ENCODE measurements at regions not wholly inside any gene's neighbourhood (a gene's known extent, or its start where the extent isn't known, plus 50 kb on each side); places are given as distances from the start of the nearest gene placed in this dataset.
"Not testable (repeated sequence)": the region's sequence is repeated elsewhere in the genome, so short reads cannot be mapped to it uniquely, and the experiment has no call there.

DNA sequence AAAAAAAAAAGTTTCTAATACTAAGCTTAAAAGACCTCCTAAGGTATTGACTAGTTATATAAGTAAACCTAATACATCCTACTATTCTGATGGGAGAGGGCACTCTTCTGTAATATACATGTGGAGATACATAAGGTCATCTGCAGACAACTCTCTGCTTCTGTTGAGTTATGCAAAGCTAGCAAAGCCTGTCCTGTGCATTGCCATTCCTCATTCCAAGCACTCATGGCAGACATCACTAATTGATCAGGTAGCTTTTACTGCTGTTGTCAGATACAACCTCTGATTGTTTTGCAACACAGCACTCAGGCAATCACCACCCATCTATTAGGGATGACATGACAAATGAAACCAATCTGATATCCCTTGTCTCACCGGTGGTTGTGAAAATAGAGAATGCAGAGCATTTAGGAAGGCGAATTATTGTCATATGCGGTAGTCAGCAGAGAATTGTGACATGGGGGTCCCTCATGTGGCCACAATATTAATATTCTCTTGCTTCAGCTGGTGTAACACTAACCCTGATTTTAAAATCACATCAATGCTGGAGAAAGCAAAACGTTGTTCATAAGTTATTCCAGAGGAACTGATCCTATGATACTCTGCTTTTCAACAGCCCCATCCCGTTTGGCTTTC, 416.5 kb upstream of the GYPC start:
- Histone ChIP-seq H3K9me3 (no peaks in the 10 kb centered on the region), H3K27me3 (no peaks in the 10 kb centered on the region), H3K36me3 (no peaks in the 10 kb centered on the region), H3K4me3 (no peak overlapping the region)
- no peak for DNase-seq

DNA sequence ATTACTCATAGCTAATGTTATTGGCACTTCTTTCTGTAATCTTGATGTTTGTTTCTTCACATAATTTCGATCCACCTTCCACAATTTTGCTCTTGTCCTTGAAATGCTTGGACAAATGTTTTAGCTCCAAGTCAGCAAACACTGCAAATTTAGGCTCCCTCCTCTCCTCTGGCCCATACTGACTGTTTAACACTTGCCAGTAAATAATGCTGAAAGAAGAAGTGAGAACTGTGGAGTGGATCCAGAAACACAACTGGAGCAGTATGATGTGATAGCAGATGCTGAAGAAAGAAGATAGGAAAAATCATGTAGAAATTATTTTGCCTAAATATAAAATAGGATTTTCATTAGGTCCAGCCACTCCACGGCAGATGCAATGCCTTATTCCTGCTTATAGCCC, 415.0 kb upstream of the GYPC start:
- Histone ChIP-seq H3K27me3 (no peaks in the 10 kb centered on the region), H3K36me3 (no peaks in the 10 kb centered on the region), H3K4me3 (no peak overlapping the region), H3K9me3 (no peaks in the 10 kb centered on the region)
- no peak for DNase-seq

DNA sequence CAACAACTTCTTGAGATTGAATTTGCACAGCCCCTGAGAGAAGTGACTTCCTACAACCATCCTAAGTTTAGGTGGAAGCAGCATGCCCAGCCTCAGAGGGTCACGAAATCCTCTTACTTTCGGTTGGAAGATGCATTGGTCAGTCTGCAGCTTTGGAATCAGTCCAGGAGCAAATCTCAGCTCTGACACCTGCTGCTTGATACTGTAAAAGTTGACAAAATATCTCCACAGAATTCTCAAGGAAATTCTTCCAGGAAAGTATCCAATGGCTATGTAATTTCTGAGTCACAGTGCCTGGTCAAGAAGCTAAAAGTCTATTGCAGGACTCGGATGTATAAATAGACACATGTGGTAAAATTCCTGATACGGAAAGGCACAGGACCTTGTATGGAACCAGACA, 414.5 kb upstream of the GYPC start:
- H3K9me3 ChIP-seq, result no peaks in the 10 kb centered on the region
- H3K27me3 ChIP-seq, result no peaks in the 10 kb centered on the region
- H3K4me3 ChIP-seq, result no peak overlapping the region
- no peak for DNase-seq
- no peaks in the 10 kb centered on the region for H3K36me3 ChIP-seq

DNA sequence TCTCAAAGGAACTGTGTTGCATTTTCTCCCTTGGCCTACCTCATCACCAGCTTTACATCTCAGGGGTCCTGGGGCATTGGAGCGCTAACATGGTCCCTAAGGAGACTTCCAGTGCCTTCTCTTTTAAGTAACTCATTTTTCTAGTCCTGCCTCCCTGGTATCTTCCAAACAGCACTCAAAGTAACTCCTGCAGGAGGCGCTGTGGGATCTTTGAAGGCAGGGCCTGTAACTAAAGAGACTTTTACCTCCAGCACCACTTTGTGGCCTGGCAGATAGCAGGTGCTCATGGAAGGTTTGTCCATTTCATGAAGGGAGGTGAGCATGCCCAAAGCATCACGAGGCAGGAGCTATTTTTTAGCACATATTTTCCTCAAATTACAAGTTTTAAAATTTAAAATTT, 411.0 kb upstream of the GYPC start:
- peak; percentile 30 for DNase-seq
- Histone ChIP-seq H3K4me3 (no peak overlapping the region), H3K9me3 (no peaks in the 10 kb centered on the region), H3K36me3 (no peaks in the 10 kb centered on the region), H3K27me3 (no peaks in the 10 kb centered on the region)

DNA sequence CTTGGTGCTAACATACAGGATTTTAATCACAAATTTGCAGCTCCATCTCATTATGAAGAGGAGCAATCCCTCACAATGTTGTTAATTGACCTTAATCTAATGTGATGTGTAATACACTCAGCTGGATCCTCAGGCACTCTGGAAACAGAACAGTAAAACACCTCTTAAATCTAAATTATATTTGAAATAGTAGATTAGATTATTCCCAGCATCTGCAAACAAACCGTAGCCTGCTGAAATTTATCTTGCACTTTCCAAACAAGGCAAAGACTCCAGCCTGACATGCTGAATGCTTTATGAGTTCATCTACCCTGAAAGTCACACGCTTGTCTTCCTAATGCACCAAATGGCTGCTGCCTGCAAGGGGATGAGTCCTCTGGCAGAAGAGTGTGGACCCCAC, 402.3 kb upstream of the GYPC start:
- no peak for DNase-seq
- Histone ChIP-seq H3K9me3 (no peaks in the 10 kb centered on the region), H3K4me3 (no peak overlapping the region), H3K36me3 (no peaks in the 10 kb centered on the region), H3K27me3 (no peaks in the 10 kb centered on the region)

DNA sequence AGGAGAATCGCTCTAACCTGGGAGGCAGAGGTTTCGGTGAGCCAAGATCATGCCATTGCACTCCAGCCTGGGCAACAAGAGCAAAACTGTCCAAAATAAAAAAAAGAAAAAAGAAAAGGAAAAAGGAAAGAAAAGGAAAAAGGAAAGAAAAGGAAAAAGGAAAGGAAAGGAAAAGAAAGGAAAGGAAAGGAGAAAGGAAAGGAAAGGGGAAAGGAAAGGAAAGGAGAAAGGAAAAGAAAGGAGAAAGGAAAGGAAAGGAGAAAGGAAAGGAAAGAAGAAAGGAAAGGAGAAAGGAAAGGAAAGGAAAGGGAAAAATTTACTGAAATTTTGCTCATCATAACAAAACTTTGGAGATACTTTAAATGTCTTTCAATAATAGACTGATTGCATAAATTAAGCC, 391.3 kb upstream of the GYPC start:
- no peaks in the 10 kb centered on the region for H3K9me3 ChIP-seq
- no peaks in the 10 kb centered on the region for H3K27me3 ChIP-seq
- DNase-seq, result no peak
- H3K4me3 ChIP-seq, result no peak overlapping the region
- no peaks in the 10 kb centered on the region for H3K36me3 ChIP-seq

DNA sequence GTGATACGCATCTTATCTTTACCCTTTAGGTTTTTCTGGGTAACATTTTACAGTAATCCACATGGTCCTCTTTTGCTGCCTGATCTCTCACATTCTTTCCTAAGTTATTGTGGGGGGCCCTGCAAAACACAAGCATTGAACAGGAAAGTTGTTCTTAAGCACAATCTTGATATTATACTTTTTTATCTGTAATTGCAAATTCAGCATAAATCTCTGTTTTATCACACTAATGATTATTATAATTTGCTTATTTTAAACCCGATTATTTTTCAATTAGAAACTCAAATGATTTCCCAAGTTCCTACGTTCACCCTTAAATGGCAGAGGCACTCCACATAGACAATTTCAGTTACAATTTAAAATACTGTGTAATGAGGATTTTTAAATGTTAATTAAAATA, 386.0 kb upstream of the GYPC start:
- Histone ChIP-seq H3K36me3 (no peaks in the 10 kb centered on the region), H3K27me3 (no peaks in the 10 kb centered on the region), H3K4me3 (no peak overlapping the region), H3K9me3 (no peaks in the 10 kb centered on the region)
- no peak for DNase-seq

DNA sequence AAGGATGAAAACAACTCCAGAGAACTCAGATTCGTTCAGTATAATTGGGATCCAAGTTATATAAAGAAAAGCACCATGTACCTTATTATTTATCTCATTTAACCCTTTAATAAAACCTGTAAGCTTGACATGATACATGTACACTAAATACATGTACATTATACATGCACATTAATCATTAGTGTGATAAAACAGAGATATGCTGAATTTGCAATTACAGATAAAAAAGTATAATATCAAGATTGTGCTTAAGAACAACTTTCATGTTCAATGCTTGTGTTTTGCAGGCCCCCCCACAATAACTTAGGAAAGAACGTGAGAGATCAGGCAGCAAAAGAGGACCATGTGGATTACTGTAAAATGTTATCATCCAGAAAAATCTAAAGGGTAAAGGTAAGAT, 385.4 kb upstream of the GYPC start:
- Histone ChIP-seq H3K36me3 (no peaks in the 10 kb centered on the region), H3K9me3 (no peaks in the 10 kb centered on the region), H3K27me3 (no peaks in the 10 kb centered on the region), H3K4me3 (no peak overlapping the region)
- DNase-seq, result no peak

DNA sequence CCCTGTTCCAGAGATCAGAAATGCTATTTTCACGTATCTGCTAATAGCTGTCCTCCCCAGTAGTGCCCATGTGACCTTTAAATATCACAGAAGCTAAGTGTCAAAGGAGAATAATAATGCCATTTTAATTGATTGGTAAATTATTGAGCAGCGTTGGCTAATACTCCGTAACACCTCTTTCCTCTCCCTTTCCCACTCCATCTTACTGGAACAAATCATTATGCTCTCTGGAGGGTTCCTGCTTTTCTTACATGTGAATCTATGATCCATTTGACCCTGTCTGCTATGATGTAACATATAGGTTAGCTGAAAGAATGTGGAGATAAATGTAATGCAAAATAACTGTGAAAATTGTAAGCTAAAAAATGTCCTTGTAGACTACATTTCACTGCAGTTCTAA, 383.6 kb upstream of the GYPC start:
- no peak overlapping the region for H3K4me3 ChIP-seq
- H3K36me3 ChIP-seq, result no peaks in the 10 kb centered on the region
- no peak for DNase-seq

DNA sequence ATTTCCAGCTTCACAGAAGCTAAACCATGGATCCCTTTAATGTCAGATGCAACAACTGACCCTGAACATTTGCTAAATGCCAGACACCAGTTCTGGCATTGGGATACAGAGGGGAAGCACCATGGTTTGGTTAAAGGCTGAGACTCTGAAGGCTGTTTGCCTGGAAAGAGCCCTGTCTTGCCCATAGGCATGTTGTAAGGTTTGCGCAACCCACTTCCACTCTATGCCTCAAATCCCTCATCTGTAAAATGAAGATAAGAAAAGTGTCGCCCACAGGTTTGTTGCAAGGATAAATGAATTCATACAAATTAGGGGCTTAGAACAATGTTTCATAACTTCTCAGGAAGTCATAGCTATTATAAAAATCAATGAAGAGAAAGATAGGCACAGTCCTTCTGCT, 380.9 kb upstream of the GYPC start:
- DNase-seq, result no peak
- Histone ChIP-seq H3K9me3 (no peaks in the 10 kb centered on the region), H3K27me3 (no peaks in the 10 kb centered on the region), H3K36me3 (no peaks in the 10 kb centered on the region), H3K4me3 (no peak overlapping the region)

More for the DNA sequence above, 383.6 kb upstream of the GYPC start:
- Histone ChIP-seq H3K27me3 (no peaks in the 10 kb centered on the region), H3K9me3 (no peaks in the 10 kb centered on the region)

DNA sequence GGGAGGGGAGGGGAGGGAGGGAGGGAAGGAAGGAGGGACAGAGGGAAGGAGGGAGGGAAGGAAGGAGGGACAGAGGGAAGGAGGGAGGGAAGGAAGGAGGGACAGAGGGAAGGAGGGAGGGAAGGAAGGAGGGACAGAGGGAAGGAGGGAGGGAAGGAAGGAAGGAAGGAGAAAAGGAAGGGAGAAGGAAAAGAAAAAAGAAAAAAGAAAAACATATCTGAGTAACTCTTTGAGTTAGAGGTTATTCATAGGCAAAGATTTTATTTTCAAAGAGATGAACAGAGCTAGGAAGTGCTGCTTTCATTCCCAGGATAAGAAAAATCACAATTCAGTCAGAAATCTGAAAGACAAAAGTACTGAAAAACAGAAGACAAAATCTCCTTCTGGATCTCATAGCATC, 379.7 kb upstream of the GYPC start:
- not testable (repeated sequence) for H3K9me3 ChIP-seq, DNase-seq, H3K4me3 ChIP-seq, H3K36me3 ChIP-seq, H3K27me3 ChIP-seq

DNA sequence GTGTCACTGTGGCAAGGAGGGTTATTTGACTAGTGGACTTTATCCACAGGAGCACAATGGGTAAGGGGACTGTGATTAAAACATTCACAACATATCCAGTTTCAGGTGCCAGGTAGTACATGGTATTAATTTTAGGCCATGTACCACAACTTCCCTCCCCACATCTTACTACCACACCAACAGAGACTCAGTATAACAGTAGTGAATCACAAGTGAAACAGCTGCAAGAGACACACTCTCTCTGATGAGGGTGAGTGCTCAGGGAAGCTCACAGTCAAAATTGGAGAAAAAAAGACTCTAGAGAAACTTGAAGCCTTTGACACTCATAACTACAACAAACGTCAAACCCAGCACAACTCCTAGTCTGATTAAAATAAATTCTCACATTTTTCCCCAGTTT, 367.6 kb upstream of the GYPC start:
- Histone ChIP-seq H3K27me3 (no peaks in the 10 kb centered on the region), H3K36me3 (no peaks in the 10 kb centered on the region), H3K9me3 (no peaks in the 10 kb centered on the region), H3K4me3 (no peak overlapping the region)
- DNase-seq, result no peak

DNA sequence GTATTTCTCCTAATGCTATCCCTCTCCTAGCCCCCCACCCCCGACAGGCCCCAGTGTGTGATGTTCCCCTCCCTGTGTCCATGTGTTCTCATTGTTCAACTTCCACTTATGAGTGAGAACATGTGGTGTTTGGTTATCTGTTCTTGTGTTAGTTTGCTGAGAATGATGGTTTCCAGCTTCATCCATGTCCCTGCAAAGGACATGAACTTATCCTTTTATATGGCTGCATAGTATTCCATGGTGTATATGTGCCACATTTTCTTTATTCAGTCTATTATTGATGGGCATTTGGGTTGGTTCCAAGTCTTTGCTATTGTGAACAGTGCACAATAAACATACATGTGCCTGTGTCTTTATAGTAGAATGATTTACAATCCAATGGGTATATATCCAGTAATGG, 362.0 kb upstream of the GYPC start:
- not testable (repeated sequence) for H3K36me3 ChIP-seq, H3K4me3 ChIP-seq, H3K9me3 ChIP-seq, H3K27me3 ChIP-seq, DNase-seq

DNA sequence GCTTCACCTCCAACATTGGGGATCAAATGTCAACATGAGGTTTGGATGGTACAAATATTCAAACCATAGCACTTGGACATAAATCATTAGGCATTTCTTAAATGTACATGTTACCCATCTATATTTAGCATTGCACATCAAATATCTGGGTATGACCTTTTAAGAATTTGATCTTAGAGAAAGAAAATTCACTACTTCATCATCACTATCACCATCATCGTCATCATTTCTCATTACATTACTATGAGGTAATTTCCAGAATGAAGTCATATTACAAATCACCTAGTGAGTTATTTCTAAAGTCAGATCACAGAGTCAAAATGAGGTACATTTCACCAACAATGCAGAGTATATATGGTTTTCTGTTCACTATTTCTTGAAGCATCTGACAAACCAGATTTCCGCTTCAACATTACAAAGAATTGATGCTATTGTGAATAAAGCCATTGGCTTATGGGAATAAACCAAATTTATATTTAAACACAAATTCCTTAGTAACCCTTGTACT, 356.4 kb upstream of the GYPC start:
- Histone ChIP-seq H3K27me3 (no peaks in the 10 kb centered on the region), H3K9me3 (no peaks in the 10 kb centered on the region), H3K36me3 (no peaks in the 10 kb centered on the region), H3K4me3 (no peak overlapping the region)
- DNase-seq, result no peak

DNA sequence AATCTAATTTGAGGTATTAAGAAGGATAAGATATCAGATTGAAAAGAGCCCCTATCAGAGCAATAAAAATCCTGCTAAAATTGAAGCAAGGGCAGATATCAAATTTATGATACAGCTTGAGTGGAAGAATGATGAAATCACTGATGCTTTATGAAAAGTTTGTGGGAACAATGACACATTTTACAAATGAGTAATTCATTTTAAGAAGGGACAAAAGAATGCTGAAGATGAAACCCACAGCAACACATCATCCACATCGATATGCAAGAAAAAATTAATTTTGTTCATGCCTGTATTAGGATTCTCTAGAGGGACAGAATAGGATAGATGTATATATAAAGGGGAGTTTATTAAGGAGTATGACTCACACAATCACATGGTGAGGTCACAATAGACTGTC, 355.6 kb upstream of the GYPC start:
- Histone ChIP-seq H3K27me3 (no peaks in the 10 kb centered on the region), H3K4me3 (no peak overlapping the region), H3K9me3 (no peaks in the 10 kb centered on the region), H3K36me3 (no peaks in the 10 kb centered on the region)
- DNase-seq, result no peak

DNA sequence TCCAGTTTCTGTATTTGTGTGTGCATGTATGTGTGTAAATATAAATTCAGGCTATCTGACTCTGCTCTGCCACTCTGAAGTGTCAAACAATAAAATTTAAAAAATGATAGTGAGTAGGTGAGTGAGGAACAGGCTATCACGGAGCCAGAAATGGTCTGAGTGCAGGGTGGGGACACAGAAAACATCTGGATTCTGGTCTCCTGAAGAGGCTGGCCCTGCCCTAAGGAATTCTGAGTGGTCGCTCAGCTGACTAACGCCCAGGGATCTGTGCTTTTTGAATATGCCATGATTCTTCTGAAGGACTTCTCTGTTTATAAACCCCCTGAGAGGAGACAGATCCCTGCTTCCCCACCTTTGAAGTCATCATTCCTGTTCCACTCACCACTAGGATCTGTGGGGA, 353.9 kb upstream of the GYPC start:
- Histone ChIP-seq H3K36me3 (no peaks in the 10 kb centered on the region), H3K4me3 (no peak overlapping the region), H3K27me3 (no peaks in the 10 kb centered on the region), H3K9me3 (no peaks in the 10 kb centered on the region)
- no peak for DNase-seq

DNA sequence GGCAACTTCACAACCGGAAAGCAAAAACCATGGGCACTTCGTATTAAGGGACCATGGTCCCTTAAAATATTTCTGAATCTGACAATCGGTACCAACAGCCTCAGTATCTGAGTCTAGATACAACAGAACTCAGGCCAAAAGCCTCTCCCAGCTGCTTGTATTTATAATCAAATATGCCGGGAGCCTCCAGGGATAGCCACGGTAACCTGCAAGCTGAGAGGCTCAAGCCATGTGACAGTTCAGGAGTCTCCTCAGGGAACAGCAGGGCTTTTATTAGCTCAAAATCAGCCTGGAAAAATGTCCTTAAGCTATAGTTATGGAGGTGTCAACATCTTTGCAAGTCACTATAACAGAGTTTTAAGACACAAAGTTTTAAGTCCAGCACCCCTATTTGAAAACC, 352.8 kb upstream of the GYPC start:
- H3K36me3 ChIP-seq, result no peaks in the 10 kb centered on the region
- no peak overlapping the region for H3K4me3 ChIP-seq
- H3K9me3 ChIP-seq, result no peaks in the 10 kb centered on the region
- no peaks in the 10 kb centered on the region for H3K27me3 ChIP-seq
- DNase-seq, result no peak

DNA sequence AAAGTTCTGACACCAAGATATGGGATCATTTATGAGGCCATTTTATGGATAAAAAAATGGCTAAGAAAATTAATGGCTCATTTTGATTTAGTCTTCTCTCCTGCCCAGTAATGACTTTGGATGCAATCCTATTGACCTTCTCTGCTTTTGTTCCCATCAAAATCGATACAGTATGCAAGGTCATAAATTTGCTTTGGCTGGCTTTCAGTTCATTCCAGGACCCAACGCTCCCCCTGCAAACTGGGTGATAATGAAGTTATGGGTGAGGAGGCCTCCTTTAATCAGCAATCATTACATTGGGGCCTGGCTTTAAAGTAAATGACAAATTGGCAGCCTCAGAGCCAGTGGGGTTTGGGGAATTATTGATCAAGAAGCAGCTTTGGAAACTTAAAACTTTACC, 351.8 kb upstream of the GYPC start:
- H3K27me3 ChIP-seq, result no peaks in the 10 kb centered on the region
- H3K4me3 ChIP-seq, result no peak overlapping the region
- no peaks in the 10 kb centered on the region for H3K9me3 ChIP-seq
- DNase-seq, result no peak
- H3K36me3 ChIP-seq, result no peaks in the 10 kb centered on the region

DNA sequence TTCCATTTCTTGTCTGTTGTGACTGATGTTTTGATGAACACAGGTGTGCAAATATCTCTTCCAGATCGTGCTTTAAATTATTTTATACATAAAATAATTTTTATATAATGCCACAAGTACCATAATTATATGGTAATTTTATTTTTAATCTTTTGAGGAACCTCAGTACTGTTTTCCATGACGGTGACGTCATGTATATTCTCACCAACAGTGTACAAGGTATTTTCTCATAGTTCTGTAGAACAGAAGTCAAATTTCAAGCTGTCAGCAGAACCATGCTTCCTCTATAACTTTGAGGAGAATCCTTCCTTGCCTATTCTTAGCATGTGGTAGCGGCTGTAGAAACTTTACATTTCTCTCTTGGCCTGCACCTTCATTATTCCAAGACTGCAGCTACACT, 349.4 kb upstream of the GYPC start:
- no peak for DNase-seq
- no peak overlapping the region for H3K4me3 ChIP-seq
- no peaks in the 10 kb centered on the region for H3K9me3 ChIP-seq
- no peaks in the 10 kb centered on the region for H3K36me3 ChIP-seq
- H3K27me3 ChIP-seq, result no peaks in the 10 kb centered on the region

Data from MG63 (cell line).